Neural crest cell (in vitro differentiated cells): ENCODE measurements at regions not wholly inside any gene's neighbourhood (a gene's known extent, or its start where the extent isn't known, plus 50 kb on each side); places are given as distances from the start of the nearest gene placed in this dataset.

Experiments used
- DNase-seq: peaks from one replicate; pipeline ENCODE4 v3.0.0; 2021; ENCODE audit warnings: low read depth, mixed read lengths, low spot score
- H3K27ac Mint-ChIP-seq: one replicate; pipeline ENCODE4 v1.8.0; 2021; ENCODE audit warnings: mild to moderate bottlenecking, mixed read lengths; ENCODE audit not compliant: unreplicated experiment
- H3K27me3 Mint-ChIP-seq: 2 replicates; pipeline ENCODE4 v1.8.0; 2021; ENCODE audit warnings: low read depth, mild to moderate bottlenecking, mixed read lengths
- H3K36me3 Mint-ChIP-seq: 2 replicates; pipeline ENCODE4 v1.8.0; 2021; ENCODE audit warnings: low read depth, mild to moderate bottlenecking, mixed read lengths
- H3K4me1 Mint-ChIP-seq: 2 replicates; pipeline ENCODE4 v1.8.0; 2021; ENCODE audit warnings: mixed read lengths
- H3K4me3 Mint-ChIP-seq: one replicate; pipeline ENCODE4 v1.8.0; 2021; ENCODE audit warnings: mild to moderate bottlenecking, mixed read lengths
- H3K9me3 Mint-ChIP-seq: 2 replicates; pipeline ENCODE4 v1.8.0; 2021; ENCODE audit warnings: mixed read lengths
- TF ChIP-seq, protein P1 (sequence below): fragments of 200-600 bp; sonication (generic); conservative IDR thresholded peaks from 2 replicates; pipeline ENCODE4 v1.5.0; 2021; ENCODE audit warnings: antibody characterized with exemption, mild to moderate bottlenecking

DNA sequence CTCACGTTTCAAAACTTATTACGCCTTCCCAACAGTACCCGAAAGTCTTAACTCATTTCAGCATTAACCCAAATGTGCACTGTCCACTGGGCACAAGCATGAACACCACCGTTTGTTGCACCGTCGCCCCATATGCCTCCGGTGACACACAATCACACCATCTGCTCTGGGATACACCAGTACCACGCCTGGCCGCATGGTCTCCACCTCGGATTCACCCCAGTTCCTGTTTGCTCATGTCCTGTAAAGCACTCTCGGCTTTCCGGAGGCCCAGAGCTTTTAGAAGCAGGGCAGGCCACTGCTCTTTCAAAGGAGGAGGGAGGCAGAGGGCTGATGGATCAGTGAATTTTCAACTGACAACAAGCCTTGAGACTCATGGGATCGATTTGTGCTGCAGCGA is 1570.0 kb upstream of the DEFB115 start:
- peaks cover 7% of the 10 kb centered on the region for H3K9me3 Mint-ChIP-seq
- no peak for DNase-seq
- no peak overlapping the region for H3K4me3 Mint-ChIP-seq
- TF ChIP-seq, protein P1, sequence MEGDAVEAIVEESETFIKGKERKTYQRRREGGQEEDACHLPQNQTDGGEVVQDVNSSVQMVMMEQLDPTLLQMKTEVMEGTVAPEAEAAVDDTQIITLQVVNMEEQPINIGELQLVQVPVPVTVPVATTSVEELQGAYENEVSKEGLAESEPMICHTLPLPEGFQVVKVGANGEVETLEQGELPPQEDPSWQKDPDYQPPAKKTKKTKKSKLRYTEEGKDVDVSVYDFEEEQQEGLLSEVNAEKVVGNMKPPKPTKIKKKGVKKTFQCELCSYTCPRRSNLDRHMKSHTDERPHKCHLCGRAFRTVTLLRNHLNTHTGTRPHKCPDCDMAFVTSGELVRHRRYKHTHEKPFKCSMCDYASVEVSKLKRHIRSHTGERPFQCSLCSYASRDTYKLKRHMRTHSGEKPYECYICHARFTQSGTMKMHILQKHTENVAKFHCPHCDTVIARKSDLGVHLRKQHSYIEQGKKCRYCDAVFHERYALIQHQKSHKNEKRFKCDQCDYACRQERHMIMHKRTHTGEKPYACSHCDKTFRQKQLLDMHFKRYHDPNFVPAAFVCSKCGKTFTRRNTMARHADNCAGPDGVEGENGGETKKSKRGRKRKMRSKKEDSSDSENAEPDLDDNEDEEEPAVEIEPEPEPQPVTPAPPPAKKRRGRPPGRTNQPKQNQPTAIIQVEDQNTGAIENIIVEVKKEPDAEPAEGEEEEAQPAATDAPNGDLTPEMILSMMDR, result no peak
- no peaks in the 10 kb centered on the region for H3K27me3 Mint-ChIP-seq
- H3K27ac Mint-ChIP-seq, result no peak overlapping the region
- peaks cover 9% of the 10 kb centered on the region for H3K36me3 Mint-ChIP-seq
- H3K4me1 Mint-ChIP-seq, result no peaks in the 10 kb centered on the region

DNA sequence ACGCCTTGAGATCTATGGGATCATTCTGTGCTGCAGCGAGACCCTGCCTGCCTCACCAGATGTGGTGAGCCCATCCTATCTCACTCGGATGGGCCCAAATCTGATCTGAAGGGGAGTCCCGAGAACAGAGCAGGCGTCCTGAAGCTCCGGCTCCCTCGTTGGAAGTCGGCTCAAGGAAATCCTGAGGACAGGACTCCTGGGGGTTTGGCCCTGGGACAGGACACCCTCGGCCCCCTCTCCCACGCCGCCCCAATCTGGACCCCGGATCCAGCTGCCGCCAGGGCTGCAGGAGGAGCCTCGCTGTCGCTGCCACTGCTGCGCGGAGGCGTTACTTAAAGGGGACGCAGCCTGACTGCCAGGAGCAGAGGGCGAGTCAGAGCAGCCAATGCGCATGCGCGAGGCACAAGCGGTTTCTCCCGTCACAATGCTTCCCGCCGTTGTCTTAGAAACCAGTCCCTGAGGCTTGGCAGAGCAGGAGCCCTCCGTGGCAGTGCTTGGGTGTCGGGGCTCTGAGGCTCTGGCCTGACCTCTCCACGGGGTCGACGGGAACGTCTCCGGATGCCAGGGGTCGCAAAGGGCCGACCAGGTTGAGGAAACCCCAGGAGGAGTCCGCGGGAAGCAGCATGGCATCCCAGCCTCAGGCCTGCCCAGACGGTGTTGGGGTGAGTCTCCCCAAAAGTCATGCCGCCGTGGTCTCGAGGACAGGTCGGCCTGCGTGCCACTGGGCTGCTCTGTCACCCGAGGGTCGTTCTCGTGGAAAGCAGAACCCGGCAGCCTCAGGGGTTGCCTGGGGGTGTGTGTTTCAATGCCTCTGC is 1567.8 kb upstream of the DEFB115 start:
- Mint-ChIP-seq H3K27ac (no peak overlapping the region), H3K27me3 (no peaks in the 10 kb centered on the region), H3K9me3 (peaks cover 7% of the 10 kb centered on the region), H3K4me3 (no peak overlapping the region), H3K4me1 (no peaks in the 10 kb centered on the region), H3K36me3 (peaks cover 9% of the 10 kb centered on the region)
- no peak for DNase-seq
- TF ChIP-seq, protein P1, result no peak

DNA sequence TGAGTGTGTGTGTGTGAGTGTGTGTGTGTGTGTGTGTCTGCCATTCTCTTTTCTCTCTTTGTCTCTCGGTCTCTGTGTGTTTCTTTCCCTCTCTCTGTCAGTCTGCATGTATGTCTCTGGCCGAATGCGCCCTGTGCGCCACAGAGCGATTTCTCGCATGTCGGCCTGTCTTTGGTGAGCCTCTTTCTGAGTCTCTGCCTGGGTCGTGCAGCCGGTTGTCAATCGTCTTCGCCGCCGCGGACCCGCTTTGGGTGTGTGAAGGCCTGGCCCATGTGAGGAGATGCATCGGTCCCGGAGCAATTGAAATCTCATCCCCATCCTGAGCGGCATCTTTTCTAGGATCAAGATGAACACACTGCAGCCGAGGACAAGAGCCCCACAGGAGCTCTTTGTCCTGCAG is 1567.2 kb upstream of the DEFB115 start:
- H3K4me3 Mint-ChIP-seq, result no peak overlapping the region
- no peak overlapping the region for H3K27ac Mint-ChIP-seq
- TF ChIP-seq, protein P1, result no peak
- H3K27me3 Mint-ChIP-seq, result no peaks in the 10 kb centered on the region
- H3K36me3 Mint-ChIP-seq, result peaks cover 9% of the 10 kb centered on the region
- H3K9me3 Mint-ChIP-seq, result peaks cover 7% of the 10 kb centered on the region
- no peak for DNase-seq
- H3K4me1 Mint-ChIP-seq, result no peaks in the 10 kb centered on the region

DNA sequence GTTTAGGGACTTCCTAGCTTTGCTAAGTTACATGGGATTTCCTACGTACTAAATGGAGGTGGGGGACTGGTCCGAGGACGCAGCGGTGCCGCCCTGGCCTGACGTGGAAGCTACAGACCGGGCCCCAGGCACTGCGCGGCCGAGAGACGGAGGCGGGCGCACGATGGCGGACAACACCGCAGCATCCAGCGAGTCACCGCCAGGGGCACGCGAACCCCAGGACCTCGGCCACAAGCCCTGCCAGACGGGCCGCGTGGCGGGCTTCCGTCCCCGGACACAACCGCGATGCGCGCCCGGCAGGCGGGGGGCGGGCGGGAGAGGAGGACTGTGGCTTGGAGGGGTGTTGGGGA is 1516.9 kb upstream of the DEFB115 start:
- no peak for DNase-seq
- Mint-ChIP-seq H3K36me3 (peaks cover 8% of the 10 kb centered on the region), H3K27me3 (no peaks in the 10 kb centered on the region), H3K27ac (no peak overlapping the region), H3K9me3 (peaks cover 8% of the 10 kb centered on the region), H3K4me1 (no peaks in the 10 kb centered on the region), H3K4me3 (no peak overlapping the region)
- TF ChIP-seq, protein P1, result no peak

DNA sequence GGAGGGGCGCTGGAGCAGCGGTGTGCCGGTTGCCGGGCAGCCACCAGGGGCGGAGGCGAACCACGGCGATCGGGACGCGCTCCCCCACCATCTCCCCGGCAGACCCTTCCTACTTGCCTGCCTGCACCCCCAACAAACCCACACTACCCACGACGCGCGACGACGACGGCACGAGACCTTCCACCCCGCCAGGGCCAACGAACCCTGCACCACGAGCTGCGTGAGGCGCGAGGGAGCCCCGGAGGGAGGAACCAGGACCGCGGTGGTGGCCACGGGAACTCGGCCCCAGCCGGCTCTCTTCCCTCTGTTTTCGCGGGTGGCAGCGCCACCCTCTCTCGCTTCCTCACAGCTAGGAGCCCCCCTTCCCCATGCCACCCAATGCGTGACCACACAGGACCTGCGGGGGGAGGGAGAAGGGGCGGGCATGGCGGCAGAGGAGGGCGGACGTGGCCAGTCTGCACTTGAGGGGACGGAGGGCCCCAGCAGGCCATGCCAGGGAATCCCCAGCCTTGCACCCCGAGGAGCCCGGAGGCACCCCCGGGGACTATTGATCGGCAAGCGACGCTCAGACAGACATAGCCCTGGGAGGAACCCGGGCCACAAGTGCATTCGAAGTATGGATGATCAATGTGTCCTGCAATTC is 1516.4 kb upstream of the DEFB115 start:
- peaks cover 8% of the 10 kb centered on the region for H3K36me3 Mint-ChIP-seq
- no peak overlapping the region for H3K4me3 Mint-ChIP-seq
- no peak for DNase-seq
- H3K9me3 Mint-ChIP-seq, result peaks cover 8% of the 10 kb centered on the region
- H3K27me3 Mint-ChIP-seq, result no peaks in the 10 kb centered on the region
- no peak overlapping the region for H3K27ac Mint-ChIP-seq
- H3K4me1 Mint-ChIP-seq, result no peaks in the 10 kb centered on the region
- TF ChIP-seq, protein P1, result no peak
